HEK293 (cell line): ENCODE measurements at regions not wholly inside any gene's neighbourhood (a gene's known extent, or its start where the extent isn't known, plus 50 kb on each side); places are given as distances from the start of the nearest gene placed in this dataset.

Source experiments
- CTCF ChIA-PET: fragments of 350-600 bp; formaldehyde crosslinking; extraction: SDS; loops from one replicate; lab custom pipeline; 2021; ENCODE audit warnings: antibody characterized with exemption; lab: Yijun Ruan, JAX
- POLR2A ChIA-PET: fragments of 300-600 bp; formaldehyde crosslinking; extraction: SDS; loops from one replicate; lab custom pipeline; 2020; ENCODE audit warnings: antibody characterized with exemption, inconsistent platforms; lab: Yijun Ruan, JAX
- H3K27ac ChIP-seq: fragments of 200-500 bp; sonication (Bioruptor generic); 2 replicates; pipeline ENCODE4 v1.5.1; 2014; ENCODE audit warnings: low read depth, low read length, control low read depth, inconsistent platforms; ENCODE audit errors: extremely low read depth
- H3K36me3 ChIP-seq, 2 experiments: fragments of 200-500 bp in 1 of 2; sonication (Bioruptor generic) in 1 of 2; 1 replicate in 1 of 2; 2 replicates in 1 of 2; pipeline ENCODE4 v1.5.1; 2014 to 2017; ENCODE audit warnings: inconsistent platforms in 2 of 2, low read length in 2 of 2; ENCODE audit not compliant: control insufficient read depth in 2 of 2, insufficient read depth in 1 of 2
- H3K4me1 ChIP-seq: fragments of 200-500 bp; sonication (Bioruptor generic); 2 replicates; pipeline ENCODE4 v1.5.1; 2014; ENCODE audit warnings: mild to moderate bottlenecking, low read length, inconsistent platforms; ENCODE audit not compliant: control insufficient read depth, insufficient read depth
- H3K4me3 ChIP-seq: 2 replicates; pipeline ENCODE4 v1.5.1; 2011; ENCODE audit warnings: low read depth, mild to moderate bottlenecking, control low read depth, low read length, moderate library complexity
- H3K9me3 ChIP-seq: fragments of 200-500 bp; sonication (Bioruptor generic); 2 replicates; pipeline ENCODE4 v1.5.1; 2014; ENCODE audit warnings: low read depth, low read length, inconsistent platforms; ENCODE audit not compliant: control insufficient read depth, insufficient read depth
- OSR2 ChIP-seq: fragments of 450-650 bp; formaldehyde crosslinking; IDR thresholded peaks from 2 replicates; pipeline ENCODE4 v1.5.1; 2016; ENCODE audit warnings: missing biosample characterization, missing genetic modification characterization
- ZBTB1 ChIP-seq: fragments of 450-650 bp; formaldehyde crosslinking; IDR thresholded peaks from 2 replicates; pipeline ENCODE4 v1.5.1; 2016; ENCODE audit warnings: missing biosample characterization, missing genetic modification characterization
- ZBTB17 ChIP-seq: fragments of 450-650 bp; formaldehyde crosslinking; IDR thresholded peaks from 2 replicates; pipeline ENCODE4 v1.5.1; 2016; ENCODE audit warnings: missing biosample characterization, missing genetic modification characterization
- ZIC2 ChIP-seq: fragments of 450-650 bp; formaldehyde crosslinking; IDR thresholded peaks from 2 replicates; pipeline ENCODE4 v1.5.1; 2016; ENCODE audit warnings: missing biosample characterization, missing genetic modification characterization
- ZNF37A ChIP-seq: fragments of 450-650 bp; IDR thresholded peaks from 2 replicates; pipeline ENCODE4 v1.5.1; 2018; ENCODE audit warnings: missing biosample characterization, missing genetic modification characterization
- ZNF555 ChIP-seq: fragments of 450-650 bp; formaldehyde crosslinking; conservative IDR thresholded peaks from 2 replicates; pipeline ENCODE4 v1.5.1; 2017; ENCODE audit warnings: missing biosample characterization, mild to moderate bottlenecking, missing genetic modification characterization, inconsistent platforms
- TF ChIP-seq, protein P1 (sequence below): fragments of 450-650 bp; formaldehyde crosslinking; IDR thresholded peaks from 2 replicates; pipeline ENCODE4 v1.5.1; 2016; ENCODE audit warnings: missing biosample characterization, missing genetic modification characterization

DNA sequence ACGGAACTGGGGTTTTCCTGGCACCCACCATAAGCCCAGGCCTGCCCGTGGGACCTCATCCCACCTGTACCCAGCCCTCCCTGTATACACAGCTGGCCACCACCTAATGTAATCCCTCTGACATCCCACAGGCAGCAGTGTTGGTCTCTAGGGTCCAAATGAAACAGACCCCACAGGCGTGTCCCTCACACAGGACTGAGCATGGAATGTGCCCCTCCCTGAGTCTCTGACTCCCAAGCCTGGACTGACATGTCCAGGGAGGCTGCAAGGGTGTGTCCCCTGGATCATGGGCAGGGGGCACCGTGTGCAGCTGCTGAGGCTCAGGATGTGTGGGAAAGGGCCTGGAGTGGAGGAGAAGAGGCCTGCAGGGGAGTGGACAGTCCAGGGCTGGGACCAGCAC is 50.6 kb upstream of the PPARA start (continued):
- TF ChIP-seq ZBTB17 (tag by site-specific recombination) (no peak), ZBTB1 (tag by site-specific recombination) (no peak), OSR2 (tag by site-specific recombination) (no peak), ZNF555 (tag by site-specific recombination) (no peak)
- TF ChIP-seq, protein P1, sequence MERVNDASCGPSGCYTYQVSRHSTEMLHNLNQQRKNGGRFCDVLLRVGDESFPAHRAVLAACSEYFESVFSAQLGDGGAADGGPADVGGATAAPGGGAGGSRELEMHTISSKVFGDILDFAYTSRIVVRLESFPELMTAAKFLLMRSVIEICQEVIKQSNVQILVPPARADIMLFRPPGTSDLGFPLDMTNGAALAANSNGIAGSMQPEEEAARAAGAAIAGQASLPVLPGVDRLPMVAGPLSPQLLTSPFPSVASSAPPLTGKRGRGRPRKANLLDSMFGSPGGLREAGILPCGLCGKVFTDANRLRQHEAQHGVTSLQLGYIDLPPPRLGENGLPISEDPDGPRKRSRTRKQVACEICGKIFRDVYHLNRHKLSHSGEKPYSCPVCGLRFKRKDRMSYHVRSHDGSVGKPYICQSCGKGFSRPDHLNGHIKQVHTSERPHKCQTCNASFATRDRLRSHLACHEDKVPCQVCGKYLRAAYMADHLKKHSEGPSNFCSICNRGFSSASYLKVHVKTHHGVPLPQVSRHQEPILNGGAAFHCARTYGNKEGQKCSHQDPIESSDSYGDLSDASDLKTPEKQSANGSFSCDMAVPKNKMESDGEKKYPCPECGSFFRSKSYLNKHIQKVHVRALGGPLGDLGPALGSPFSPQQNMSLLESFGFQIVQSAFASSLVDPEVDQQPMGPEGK (tag by site-specific recombination): no peak

DNA sequence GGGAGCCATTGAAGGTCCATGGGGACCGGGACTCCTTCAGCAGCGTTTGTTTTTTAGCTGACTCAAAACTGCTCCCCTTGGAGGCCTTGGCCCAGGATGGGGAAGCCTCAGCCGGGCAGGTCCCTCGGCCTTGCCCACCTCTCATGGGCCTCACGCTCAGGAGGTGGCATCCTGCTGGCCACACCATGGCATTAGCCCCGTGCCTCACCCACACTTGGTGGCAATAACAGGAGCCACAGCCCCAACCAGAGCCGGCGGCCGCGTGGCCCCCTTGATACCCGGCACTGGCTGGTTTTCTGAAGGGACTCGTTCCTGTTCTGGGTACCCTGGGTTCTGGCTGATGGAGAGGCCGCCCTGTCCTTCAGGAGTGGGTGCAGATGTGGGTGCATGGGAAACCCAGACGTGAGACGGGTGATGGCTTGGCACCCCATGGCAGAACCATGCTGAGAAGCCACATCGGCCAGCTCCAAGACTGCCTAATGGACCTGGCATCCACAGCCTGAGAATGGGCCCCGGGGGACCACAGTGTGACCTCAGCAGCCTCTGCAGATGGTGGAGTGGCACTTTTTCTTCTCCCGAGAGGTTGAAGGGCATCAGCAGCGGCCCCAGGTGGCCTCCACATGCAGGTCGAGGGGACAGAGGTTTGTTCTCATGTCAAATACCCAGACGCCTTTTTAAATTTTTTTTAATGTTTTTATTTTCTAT is 49.8 kb upstream of the PPARA start:
- TF ChIP-seq ZNF37A (tag by site-specific recombination) (no peak), ZIC2 (tag by site-specific recombination) (peak; percentile 10; the same call in 1 of the 2 replicates)
- H3K36me3 ChIP-seq: peaks cover 0 to 39% of the 10 kb centered on the region in 2 experiments; a peak in 2 of 3 replicates
- H3K4me3 ChIP-seq: no peak overlapping the region
- no peaks in the 10 kb centered on the region for H3K9me3 ChIP-seq
- POLR2A ChIA-PET: no interaction called here
- CTCF ChIA-PET: interaction anchor here (1.0 kb wide), 1 partner anchor 95 kb away, joined by 5 read pairs; no protein-coding TSS in a partner anchor
- no peak overlapping the region for H3K27ac ChIP-seq
- H3K4me1 ChIP-seq: no peaks in the 10 kb centered on the region
